ENCODE measurements at regions not wholly inside any gene's neighbourhood (a gene's known extent, or its start where the extent isn't known, plus 50 kb on each side); places are given as distances from the start of the nearest gene placed in this dataset.

DNA sequence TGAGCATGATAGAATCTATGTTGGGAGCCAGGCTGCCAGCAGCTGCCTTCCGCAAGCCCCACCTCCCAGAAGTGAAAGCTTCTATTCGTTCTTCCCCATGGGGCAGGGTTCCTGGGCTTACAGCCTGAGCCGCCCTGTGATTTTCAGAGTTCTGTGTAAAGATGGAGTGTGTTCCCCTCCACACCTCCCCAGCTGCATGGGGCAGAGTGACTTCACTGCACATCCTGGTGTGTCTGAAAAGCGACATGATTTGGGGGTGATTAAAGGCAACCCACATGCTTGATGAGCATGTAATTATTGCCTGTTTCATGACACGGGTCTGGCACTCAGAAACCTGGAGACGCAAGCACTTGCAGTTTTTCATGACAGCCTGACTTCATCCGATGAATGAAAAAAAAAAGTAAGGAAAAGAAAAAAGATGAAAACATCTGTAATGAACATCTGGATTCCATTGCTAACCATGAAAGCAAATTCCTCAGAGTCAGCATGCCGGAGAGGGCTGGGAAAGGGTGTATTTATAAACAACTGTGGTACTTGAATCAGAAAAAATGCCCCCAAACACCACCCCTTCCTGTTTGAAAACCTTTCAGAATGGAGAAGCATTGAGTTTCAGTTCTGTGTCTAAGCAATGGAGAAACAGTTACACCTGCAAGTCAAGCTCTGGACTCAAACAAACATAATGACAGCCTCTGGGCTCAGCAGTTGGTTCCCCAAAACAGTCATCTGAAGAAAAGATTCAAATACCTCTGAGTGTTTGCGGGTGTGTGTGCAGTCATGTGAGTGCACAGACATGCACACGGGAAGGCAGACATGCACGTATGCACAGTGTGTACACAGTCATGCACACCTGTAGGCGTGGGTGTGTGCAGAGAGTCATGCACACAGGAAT, 266.0 kb downstream of the ENGASE start:
- no peak for DNase-seq

DNA sequence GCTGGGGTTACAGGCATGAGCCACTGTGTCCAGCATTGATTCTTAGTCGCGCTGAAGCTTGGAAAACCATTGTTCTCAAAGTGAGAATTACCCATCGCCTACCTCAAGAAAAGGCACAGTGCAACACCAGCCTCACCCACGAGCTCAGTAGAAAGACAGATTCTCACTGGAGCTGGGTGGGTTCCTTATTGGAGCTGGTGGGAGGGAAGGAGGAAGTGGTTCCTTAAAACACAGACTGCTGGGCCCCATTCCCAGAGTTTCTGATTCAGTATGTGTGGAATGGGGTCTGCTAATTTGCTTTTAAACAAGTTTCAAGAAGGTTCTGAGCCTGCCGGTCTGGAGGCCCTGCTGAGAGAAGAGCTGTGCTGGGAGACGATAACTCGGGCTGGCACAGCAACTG, 264.7 kb downstream of the ENGASE start:
- no peak for DNase-seq

DNA sequence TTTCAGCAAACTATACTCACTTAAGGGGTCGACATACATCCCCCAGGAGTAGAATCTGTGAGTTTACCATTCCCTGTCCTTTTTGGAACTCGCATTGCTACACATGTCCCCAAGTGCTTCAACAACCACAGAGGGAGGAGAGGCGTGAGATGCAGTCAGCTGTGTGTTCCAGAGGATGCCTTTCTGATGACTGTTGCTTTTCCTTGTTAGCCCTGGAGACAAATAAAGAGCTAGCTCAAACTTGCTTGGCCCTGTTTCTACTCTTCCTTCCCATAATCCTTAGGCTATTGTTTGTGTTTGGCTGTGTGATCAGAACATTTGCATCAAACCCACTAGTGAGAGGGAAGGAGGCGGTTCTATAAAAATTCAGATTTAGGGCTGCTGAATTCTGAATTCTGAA, 264.0 kb downstream of the ENGASE start:
- DNase-seq, result no peak

DNA sequence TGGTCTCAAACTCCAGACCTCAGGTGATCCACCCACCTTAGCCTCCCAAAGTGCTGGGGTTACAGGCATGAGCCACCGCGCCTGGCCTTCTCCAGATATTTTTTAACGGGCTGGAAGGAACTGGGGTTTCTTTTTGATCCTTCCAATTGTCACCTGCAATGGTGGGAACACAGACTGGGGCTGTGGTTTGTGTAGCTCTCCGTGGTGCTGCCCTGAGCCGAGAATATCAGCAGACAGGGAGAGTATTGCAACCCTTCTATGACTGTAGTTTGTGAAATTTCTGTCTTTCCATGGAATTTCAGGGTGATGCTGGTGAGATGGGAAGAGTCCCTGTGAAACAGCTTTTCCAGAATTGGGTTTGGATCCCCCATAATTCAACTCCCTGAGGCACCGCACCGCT, 263.5 kb downstream of the ENGASE start:
- no peak for DNase-seq

DNA sequence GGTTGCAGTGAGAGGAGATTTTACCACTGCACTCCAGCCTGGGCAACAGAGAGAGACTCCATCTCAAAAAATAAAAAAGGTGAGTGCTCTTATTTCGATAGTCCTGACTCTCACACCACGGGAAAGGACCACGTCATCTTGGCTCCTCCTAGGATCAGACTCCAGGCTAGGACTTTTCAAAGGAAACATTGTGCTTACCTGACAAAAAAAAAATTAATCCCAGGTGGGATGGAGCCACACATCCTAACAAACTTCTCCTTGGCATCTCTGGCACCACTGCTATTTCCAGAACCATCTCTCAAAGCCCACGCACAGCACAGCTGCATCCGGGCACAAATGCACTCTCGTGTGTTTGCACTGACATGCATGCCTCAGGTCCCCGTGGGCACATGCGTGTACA, 262.4 kb downstream of the ENGASE start:
- DNase-seq, result no peak

DNA sequence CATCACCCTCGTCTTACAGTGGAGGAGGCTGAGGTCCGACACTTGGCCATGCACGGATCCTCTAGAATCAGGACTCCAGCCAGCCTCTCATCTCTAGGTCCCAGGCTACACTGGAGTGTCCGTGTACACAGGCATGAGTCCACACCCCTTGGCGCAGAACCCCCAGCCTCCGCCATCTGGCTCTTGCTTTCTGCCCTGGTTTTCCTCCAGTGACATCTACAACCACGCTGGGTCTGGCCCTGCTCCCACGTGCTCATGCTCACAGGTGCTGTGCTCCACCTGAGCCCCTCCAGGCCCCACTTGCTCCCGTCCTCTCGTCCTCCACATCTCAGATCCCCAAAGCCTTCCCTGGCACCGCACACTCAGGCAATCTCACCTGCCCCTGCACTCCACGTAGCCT, 260.8 kb downstream of the ENGASE start:
- no peak for DNase-seq

DNA sequence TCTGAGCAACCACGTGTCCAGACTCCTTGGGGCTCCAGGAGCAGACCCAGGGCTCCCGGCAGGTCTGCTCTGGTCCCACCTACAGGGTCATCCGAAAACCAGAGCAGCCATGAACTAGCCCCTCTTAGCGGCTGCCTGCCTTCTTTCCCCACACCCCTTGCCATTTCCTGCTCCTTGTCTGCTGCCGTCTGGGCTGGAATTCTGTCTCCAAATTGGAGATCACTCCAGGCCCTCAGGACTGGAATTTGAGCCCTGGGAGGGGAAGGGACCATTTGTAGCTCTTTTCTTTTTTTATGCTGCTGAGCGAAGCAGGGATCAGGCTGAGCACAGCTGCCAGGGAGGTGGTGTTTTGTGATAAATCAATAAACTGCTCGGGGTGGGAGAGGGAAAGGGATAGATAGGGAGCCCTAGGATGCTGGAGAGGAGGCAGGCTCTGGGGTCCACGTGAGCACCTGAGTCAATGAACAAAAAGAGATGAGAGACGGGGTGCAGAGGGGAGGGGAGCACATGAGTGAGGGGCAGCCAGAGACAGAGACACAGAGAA, 257.5 kb downstream of the ENGASE start:
- no peak for DNase-seq

DNA sequence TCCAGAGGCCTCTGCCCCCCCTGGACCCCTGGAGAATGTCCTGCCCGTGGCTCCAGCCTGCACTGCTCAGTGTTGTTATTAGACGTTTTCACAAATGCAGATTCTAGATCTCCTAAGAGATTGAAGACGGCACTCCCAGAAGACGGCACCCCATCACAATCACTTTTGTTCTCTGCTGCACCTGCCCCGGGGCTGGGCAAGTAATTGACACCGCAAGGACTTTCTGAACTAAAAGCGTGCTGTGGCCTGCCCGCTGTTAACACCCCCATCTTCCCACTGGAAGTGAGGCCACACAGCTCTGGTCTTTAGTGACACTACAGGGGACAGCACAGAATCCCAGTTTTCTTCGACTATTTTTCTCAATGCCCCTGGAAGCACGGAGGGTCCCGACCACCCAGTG, 256.9 kb downstream of the ENGASE start:
- no peak for DNase-seq

DNA sequence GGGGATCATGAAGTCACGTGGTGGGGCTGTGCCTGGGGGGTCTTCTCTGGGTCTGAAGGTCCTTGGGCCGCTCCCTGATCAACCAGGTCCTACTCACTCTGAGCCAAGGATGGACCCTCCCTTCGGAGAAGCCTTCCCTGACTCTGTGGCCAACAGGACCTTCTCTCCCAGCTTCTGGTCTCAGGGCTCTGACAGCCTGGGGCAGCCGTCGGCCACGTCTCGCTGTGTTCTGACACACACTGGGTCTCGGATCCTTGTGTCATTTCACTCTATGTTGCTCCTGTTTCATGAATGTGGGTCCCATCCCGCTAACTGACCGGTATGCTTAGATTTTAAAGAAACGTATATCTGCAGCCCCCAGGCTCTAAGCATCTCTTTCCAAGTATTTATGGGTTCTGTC, 256.1 kb downstream of the ENGASE start:
- DNase-seq, result no peak

DNA sequence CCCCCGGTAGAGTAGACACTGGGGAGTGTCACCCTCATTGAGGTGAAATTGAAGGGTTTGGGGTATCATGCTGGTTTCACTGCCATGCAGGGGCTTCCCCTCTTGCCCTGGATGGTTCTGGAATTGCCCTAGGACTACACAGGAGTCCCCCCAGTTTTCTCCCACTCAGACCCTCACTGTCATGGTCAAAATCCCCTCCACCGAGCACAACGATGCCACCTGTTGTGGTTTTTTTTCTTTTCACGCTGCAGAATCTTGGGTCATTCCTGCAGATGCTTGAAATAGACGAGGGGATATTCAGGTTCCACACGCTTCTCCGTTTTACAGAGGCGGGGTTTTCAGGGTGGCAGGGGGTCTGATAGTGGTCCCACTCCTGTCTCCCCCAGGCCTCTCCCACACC, 255.6 kb downstream of the ENGASE start:
- DNase-seq, result no peak

DNA sequence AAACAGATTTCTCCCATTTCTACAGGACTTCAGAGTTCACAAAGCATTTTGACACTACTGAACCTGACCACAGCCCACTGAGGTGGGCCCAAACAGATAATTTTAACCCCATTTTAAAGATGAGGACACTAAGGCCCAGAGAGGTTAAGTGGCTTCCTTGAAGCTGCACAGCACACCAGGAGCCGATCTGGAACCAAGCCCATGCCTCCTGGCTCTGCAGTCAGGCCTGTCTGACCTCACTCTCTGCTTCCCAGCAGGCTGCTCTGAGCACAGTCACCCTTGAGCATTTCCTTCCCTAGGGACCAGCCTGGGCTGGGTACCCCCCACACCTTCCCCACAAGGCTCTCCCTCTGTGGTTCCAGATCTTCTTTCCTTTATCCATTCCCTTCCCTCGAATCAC, 252.2 kb downstream of the ENGASE start:
- DNase-seq, result no peak

DNA sequence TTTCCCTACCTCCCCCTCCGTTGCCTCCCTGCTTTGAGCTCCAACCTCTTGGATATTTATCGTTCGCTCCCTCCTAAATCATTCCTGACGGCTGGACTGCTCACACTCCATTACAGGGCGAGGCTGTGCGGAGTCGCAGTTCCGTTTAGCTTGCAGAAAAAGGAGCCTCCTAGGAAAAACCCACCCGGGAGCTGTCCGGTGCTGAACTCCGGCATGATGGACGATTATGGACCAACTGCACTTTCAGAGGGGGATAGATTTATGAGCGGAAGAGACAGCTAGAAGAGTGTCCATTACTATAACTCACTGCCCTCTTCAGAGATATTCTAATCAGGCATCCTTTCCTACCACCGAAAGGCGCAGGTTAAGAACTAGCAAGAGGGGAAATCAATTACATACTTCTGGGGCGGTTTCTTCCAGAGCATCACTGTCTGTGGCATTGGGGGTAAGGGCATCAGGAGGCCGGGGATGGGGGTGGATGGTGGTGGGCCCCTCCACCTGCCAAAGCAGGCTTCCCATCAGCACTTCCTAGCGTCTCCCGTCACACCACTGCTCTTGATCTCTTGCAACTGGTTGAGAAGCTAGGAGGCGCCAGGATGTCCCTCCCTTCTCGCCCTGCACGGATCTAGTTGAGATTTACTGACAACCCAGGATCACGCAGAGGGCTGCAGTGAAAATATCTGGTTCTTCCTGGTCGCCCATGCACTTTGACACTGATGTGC, 251.2 kb downstream of the ENGASE start:
- no peak for DNase-seq

DNA sequence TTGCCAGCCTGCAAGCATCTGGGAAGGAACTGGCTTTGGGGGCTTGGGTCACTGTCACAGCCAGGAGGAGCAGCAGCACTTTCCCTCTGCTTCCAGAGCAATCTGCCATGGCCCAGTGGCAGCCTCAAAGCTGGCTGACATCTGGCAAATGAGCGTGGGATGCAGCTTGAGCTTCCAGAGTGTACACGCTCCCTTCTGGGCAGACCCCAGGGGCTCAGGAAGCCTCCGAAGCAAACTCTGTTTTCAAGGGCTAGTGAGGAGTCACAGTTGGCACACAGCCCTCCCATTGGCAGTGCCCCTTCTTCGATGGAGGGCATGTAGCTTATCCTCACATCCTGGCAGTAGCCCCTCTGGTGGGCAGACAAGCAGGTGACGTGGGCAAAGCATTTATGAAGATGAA, 249.6 kb downstream of the ENGASE start:
- no peak for DNase-seq

DNA sequence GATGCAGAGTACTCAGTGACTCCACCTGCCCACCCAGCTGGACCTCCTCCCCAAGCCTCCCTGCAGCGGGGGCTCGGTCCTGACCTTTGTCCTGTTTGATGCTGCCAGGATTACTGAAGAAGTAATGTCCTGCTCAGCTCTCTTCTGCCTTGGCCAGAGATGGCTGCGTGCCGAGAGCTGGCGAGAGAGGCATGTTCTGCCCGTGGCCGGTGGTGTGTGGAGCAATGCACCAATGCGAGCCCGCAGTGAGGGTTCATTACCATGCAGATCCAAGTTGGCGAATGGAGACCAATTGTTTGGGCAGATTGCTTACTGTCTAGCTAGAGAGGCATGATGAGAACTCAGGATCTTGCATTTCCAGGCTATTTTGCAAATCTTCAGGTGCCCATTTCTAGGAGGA, 248.9 kb downstream of the ENGASE start:
- no peak for DNase-seq

DNA sequence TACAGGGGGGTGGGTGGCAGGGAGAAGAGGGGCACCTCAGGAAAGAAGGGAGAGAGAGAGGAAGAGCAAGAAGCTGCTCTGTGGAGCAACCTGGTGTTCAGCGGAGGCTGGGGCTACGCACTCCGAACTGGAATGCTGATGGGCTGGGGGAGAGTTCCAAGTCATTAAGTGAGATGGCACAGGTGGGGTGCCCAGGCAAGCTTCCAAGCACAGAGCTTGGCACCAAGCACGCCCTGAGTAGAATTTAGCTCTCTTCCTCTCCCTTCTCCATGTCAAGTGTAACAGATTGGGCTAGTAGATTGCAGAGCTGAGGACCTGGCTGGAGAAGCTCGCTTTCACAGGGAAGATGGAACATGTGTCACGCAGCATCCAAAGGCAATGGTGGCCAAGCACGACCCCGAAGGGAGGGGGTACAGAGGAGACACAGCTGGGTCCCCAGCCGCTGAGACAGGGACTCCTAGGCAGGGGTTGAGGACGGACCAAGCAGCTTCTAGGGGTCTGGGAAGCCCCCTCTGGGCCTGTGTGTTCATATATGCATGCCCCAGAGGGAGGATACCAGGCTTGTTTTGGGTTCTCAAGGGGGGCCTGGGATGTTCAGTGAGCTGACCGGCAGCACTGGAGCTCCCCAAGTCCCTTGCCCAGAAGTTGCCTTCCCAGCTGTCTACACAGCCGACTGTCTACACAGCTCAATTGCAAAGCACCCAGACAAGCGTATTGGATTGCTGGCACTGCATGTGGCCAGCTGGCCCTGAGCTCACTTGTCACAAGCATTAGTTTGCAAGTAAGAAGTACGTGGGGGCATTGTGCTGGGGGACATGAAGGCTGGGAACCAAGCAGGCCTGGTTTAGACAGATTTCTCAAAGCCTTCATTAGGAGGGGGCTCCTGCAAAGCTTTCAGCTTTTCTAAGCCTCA, 247.8 kb downstream of the ENGASE start:
- no peak for DNase-seq

DNA sequence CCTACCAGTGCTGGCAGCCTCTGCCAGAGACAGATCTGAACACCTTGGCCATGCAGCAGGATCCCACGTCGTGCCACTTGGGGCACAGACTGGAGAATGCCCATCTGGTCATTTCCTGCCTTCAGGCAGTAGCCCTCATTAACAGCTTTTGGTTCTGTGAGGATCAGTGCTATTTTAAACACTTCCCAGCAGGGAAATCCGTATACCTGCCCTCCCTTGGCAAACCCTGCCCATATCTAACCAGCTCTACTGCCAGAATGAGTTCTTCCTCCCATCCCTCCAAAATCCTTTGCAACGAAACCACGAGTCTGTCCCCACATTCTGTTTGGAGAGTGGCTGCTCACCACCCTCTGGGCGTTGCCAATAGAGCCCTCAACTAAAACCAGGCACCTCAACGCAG, 245.7 kb downstream of the ENGASE start:
- no peak for DNase-seq

DNA sequence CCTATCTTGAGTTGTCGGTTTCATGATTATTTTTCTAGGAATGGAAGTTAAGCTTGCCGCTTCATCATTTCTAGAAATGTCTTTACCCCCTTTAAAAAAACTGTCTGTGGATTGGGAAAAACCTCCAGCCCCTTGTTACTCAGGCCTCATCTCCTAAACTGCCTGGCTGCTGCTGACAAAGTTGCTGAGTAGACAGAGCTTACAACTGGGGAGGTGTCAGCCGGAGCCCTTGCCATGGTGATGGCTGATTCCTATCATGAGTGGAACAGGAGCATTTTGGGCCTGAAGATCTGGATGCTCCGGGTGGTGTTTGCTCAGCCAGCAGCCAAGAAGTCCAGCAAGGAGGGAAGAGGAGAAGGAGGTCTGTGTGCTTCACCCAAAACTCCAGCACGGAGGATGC, 243.3 kb downstream of the ENGASE start:
- DNase-seq, result no peak

DNA sequence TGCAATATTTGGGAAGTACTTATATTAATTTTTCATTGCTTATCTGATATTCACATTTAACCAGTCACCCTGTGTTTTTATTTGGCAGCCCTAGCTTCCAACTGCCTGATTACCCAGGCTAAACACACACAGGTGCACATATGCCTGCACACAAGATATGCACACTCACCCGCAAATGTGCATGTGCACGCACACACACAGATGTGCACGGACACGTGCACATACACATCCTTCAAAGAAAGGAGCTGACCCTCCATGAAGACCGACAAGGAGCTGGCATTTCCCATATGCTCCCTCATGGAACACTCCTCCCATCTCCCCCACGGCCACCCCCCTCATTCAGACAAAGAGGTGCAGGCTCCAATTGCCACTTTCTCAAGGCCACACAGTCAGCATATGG, 242.2 kb downstream of the ENGASE start:
- DNase-seq, result no peak

DNA sequence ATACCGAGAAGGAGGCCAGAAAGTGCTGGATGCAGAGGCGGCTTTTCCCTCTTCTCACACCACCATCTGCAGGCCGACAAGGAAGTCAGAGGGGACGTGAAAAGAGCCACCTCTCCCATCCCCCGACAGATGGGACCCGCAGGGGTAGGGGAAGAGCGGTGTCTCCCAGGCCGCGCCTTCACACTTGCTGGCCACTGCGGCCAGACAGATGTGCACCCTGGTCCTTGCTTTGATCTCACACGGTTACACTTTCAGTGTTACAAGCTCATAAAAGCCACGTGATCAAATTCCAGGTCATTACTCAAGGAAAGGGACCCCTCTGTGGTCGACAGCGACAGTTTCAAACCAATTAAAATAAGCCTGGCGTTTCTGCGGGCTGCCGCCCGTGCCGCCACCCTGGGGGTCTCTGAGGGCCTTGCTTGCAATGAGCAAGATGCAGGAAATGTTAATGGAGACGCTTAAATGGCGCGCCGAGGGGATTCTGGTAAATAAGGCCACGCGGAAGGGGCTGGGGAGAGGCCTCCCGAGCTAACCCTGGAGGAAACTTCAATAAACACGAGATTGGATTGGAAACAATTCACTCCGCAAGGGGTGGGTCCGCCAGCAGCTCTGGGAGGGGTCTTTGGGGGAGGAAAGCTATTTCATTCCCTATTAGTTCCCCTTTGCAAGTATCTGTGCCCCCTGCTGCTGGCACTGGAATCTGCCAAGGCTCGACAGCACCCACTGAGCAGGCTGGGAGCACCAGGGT, 240.9 kb downstream of the ENGASE start:
- no peak for DNase-seq

DNA sequence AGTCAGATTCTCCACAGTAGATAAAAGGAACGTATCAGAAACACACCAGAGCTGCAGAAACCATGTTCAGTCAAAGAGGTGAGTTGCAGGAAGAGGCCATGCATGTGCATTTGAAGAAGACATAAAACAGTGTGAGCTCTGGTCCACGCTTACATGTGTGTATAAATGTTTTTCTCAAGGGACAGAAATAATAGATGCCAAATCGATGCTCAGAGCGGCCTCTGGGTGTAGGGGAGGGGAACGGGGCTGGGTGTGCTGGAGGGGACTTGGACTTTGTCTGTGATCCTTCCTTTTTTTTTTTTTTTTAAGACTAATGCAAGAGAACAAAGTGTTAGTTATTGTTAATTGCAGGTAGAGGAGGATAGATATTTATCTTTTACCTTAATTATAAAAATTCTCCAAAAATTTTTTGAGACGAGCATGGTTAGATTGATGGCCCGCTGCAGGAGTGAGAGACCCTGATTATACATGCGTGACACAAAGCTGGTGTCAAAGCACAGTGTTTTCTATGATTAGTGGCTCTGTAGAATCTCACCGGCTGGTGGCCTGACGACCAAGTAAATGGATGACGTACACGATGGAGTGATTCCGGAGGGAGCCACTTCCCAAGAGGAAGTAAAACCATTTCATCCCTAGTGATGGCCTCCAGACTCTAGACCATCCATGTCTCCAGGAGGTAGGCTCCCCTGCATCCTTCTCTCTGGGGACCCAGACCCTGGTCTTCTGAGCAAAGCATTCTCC, 240.2 kb downstream of the ENGASE start:
- no peak for DNase-seq

DNA sequence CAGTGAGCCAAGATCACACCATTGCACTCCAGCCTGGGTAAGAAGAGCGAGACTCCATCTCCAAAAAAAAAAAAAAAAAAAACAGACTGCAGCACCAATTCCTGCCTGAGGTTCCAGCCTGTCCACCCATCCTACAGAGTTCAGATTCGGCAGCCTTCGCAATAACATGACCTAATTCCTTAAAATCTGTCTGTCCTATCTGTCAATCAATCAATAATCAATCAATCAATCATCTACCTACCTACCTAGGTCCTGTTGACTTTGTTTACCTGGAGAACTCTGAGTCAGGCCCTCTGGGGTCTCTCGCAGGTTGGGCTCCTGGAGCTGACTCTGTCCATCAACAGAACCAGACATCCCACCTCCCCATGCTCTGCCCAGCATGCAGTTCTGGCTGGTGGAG, 236.7 kb downstream of the ENGASE start:
- DNase-seq, result no peak
